Testis (tissue), 2 donors: ENCODE measurements at regions not wholly inside any gene's neighbourhood (a gene's known extent, or its start where the extent isn't known, plus 50 kb on each side); places are given as distances from the start of the nearest gene placed in this dataset.

ENCODE experiments used
- DNase-seq: peaks from one replicate; pipeline ENCODE4 v3.0.0-alpha.2; 2019
- H3K27ac ChIP-seq, 2 donors: fragments of 200-600 bp; sonication (generic); one replicate each; pipeline ENCODE4 v1.5.1; 2019
- H3K27me3 ChIP-seq: fragments of 200-600 bp; sonication (generic); one replicate; pipeline ENCODE4 v1.5.1; 2019
- H3K36me3 ChIP-seq: fragments of 200-600 bp; sonication (generic); one replicate; pipeline ENCODE4 v1.5.1; 2017; ENCODE audit warnings: low read depth; ENCODE audit errors: missing control alignments
- H3K4me1 ChIP-seq: fragments of 200-600 bp; sonication (generic); one replicate; pipeline ENCODE4 v1.5.1; 2019
- H3K4me3 ChIP-seq, 2 donors: fragments of 200-600 bp; sonication (generic); one replicate each; pipeline ENCODE4 v1.5.1; 2017 to 2019
- H3K9me3 ChIP-seq: fragments of 200-600 bp; sonication (generic); one replicate; pipeline ENCODE4 v1.5.1; 2017
- CTCF ChIP-seq, 3 experiments: fragments of 450-650 bp in 2 of 3; fragments of 200-600 bp in 1 of 3; sonication (generic) in 1 of 3; IDR thresholded peaks; one replicate each; pipeline ENCODE4 v1.5.1; 2016 to 2019; ENCODE audit warnings: antibody characterized with exemption in 3 of 3, mild to moderate bottlenecking in 2 of 3, moderate library complexity in 1 of 3
- POLR2A ChIP-seq: fragments of 450-650 bp; IDR thresholded peaks from one replicate; pipeline ENCODE4 v1.6.1; 2017; ENCODE audit warnings: antibody characterized with exemption, mild to moderate bottlenecking, moderate library complexity
- WGBS, 2 donors: methylation state at CpG; one replicate each; pipeline ENCODE4 v1.1.5; 2018; 5-methylcytosine and 5-hydroxymethylcytosine counted together
- intact Hi-C: fragments of 100-400 bp; cut with DNase I; formaldehyde crosslinking; loops from one replicate; pipeline ENCODE4 v1.15.1; 2023; ENCODE audit warnings: low total_unique reads

- no peak overlapping the region for H3K27ac ChIP-seq
- no peaks in the 10 kb centered on the region for H3K4me1 ChIP-seq
- DNase-seq = no peak
- H3K36me3 ChIP-seq = no peaks in the 10 kb centered on the region
- intact Hi-C loops = no loop called here
- no peaks in the 10 kb centered on the region for H3K9me3 ChIP-seq
- no peak overlapping the region for H3K4me3 ChIP-seq
- no peak for TF ChIP-seq CTCF (IDR thresholded peaks at IDR 0.05)
- TF ChIP-seq POLR2A = no peak
- no peaks in the 10 kb centered on the region for H3K27me3 ChIP-seq
- 63 to 83% methylated on average over 12 of the region's 12 CpGs for WGBS, 2 donors
Measured at GRCh38 chr20:16975682-16976081, 227.5 kb downstream of the OTOR start.

- WGBS, 2 donors = 84 to 94% methylated on average over 1 of the region's 1 CpG
- Histone ChIP-seq H3K27me3 (no peaks in the 10 kb centered on the region), H3K9me3 (no peaks in the 10 kb centered on the region), H3K4me3 (no peak overlapping the region), H3K27ac (no peak overlapping the region), H3K36me3 (no peaks in the 10 kb centered on the region), H3K4me1 (no peaks in the 10 kb centered on the region)
- no peak for DNase-seq
- intact Hi-C loops = no loop called here
- TF ChIP-seq POLR2A (no peak), CTCF (IDR thresholded peaks at IDR 0.05) (no peak)
Measured at GRCh38 chr20:16978497-16978896, 230.3 kb downstream of the OTOR start.

- Histone ChIP-seq H3K27ac (no peak overlapping the region), H3K9me3 (no peaks in the 10 kb centered on the region), H3K4me1 (no peaks in the 10 kb centered on the region), H3K36me3 (no peaks in the 10 kb centered on the region), H3K27me3 (no peaks in the 10 kb centered on the region), H3K4me3 (no peak overlapping the region)
- TF ChIP-seq CTCF (IDR thresholded peaks at IDR 0.05) (no peak), POLR2A (no peak)
- intact Hi-C loops = no loop called here
- 75 to 85% methylated on average over 4 of the region's 4 CpGs for WGBS, 2 donors
- DNase-seq = no peak
Measured at GRCh38 chr20:16982091-16982726, 234.1 kb downstream of the OTOR start.

GRCh38 chr20:16984481-16984880, 236.3 kb downstream of the OTOR start:
- no peak for TF ChIP-seq POLR2A
- no peak for TF ChIP-seq CTCF (IDR thresholded peaks at IDR 0.05)
- no peaks in the 10 kb centered on the region for H3K36me3 ChIP-seq
- intact Hi-C loops = no loop called here

GRCh38 chr20:17003170-17003870, 223.5 kb upstream of the PCSK2 start:
- DNase-seq = no peak
- Histone ChIP-seq H3K27me3 (no peaks in the 10 kb centered on the region), H3K27ac (no peak overlapping the region), H3K4me3 (no peak overlapping the region), H3K36me3 (no peaks in the 10 kb centered on the region), H3K4me1 (no peaks in the 10 kb centered on the region), H3K9me3 (no peaks in the 10 kb centered on the region)
- intact Hi-C loops = no loop called here
- TF ChIP-seq CTCF (IDR thresholded peaks at IDR 0.05) (no peak), POLR2A (no peak)
- 87 to 89% methylated on average over 7 of the region's 7 CpGs for WGBS, 2 donors

More at GRCh38 chr20:16984481-16984880, 236.3 kb downstream of the OTOR start:
- no peaks in the 10 kb centered on the region for H3K4me1 ChIP-seq
- no peak overlapping the region for H3K27ac ChIP-seq
- no peak for DNase-seq
- no peak overlapping the region for H3K4me3 ChIP-seq
- no peaks in the 10 kb centered on the region for H3K9me3 ChIP-seq
- H3K27me3 ChIP-seq = no peaks in the 10 kb centered on the region
